Transverse colon (tissue), 4 donors: ENCODE measurements at regions not wholly inside any gene's neighbourhood (a gene's known extent, or its start where the extent isn't known, plus 50 kb on each side); places are given as distances from the start of the nearest gene placed in this dataset.

Experiments used
- DNase-seq: peaks from one replicate; pipeline ENCODE4 v3.0.0-alpha.2; 2019
- H3K27ac ChIP-seq, 4 donors: fragments of 200-600 bp; sonication (generic); 2 replicates each; pipeline ENCODE4 v1.5.1; 2016 to 2018; ENCODE audit warnings: inconsistent platforms in 4 of 4
- H3K27me3 ChIP-seq: fragments of 200-600 bp; sonication (generic); 2 replicates; pipeline ENCODE4 v1.5.1; 2017; ENCODE audit warnings: inconsistent platforms
- H3K36me3 ChIP-seq, 4 donors: fragments of 200-600 bp; sonication (generic); 2 replicates each; pipeline ENCODE4 v1.5.1; 2017 to 2019; ENCODE audit warnings: inconsistent platforms in 4 of 4
- H3K4me1 ChIP-seq, 4 donors: fragments of 200-600 bp; sonication (generic); 2 replicates each; pipeline ENCODE4 v1.5.1; 2017 to 2020; ENCODE audit warnings: inconsistent platforms in 4 of 4
- H3K4me3 ChIP-seq, 4 donors: fragments of 200-600 bp; sonication (generic); 1 replicate in 1 of 4; 2 replicates in 3 of 4; pipeline versions ENCODE4 v1.5.1 to v1.6.1; 2017 to 2019; ENCODE audit warnings: inconsistent platforms in 4 of 4
- H3K9me3 ChIP-seq, 2 donors: fragments of 200-600 bp; sonication (generic); 2 replicates each; pipeline ENCODE4 v1.5.1; 2017 to 2019; ENCODE audit warnings: inconsistent platforms in 2 of 2
- EP300 ChIP-seq: sonication (generic); formaldehyde crosslinking; IDR thresholded peaks from one replicate; pipeline ENCODE4 v1.6.1; 2017; ENCODE audit warnings: antibody characterized with exemption, low read depth
- POLR2A ChIP-seq: fragments of 450-650 bp; IDR thresholded peaks from one replicate; pipeline ENCODE4 v1.6.1; 2016; ENCODE audit warnings: antibody characterized with exemption, mild to moderate bottlenecking, moderate library complexity
- POLR2AphosphoS5 ChIP-seq, 3 donors: sonication (generic); formaldehyde crosslinking; IDR thresholded peaks; one replicate each; pipeline ENCODE4 v1.6.1; 2016; ENCODE audit warnings: antibody characterized with exemption in 3 of 3
- WGBS, 2 donors: methylation state at CpG; one replicate each; pipeline ENCODE4 v1.1.5; 2018; ENCODE audit warnings: low coverage in 1 of 2; 5-methylcytosine and 5-hydroxymethylcytosine counted together
- in situ Hi-C, 4 donors: fragments of 200-750 bp; cut with MboI; loops; one replicate each; pipeline versions ENCODE4 v1.15.0 to v1.15.1; 2017; ENCODE audit warnings: low sequenced_read_pairs in 3 of 4, low pct_ligation_motif_present in 1 of 4, low pct_unique_long_range_greater_than_20kb in 1 of 4
- intact Hi-C: fragments of 100-400 bp; cut with DNase I; formaldehyde crosslinking; loops from one replicate; pipeline ENCODE4 v1.15.1; 2023; ENCODE audit warnings: low total_unique reads
- TF ChIP-seq, protein P1 (sequence below), 5 experiments: fragments of 200-600 bp in 3 of 5; fragments of 450-650 bp in 2 of 5; sonication (generic) in 3 of 5; IDR thresholded peaks; 1 replicate in 2 of 5; 2 replicates in 3 of 5; pipeline ENCODE4 v1.5.1; 2016 to 2017; ENCODE audit warnings: antibody characterized with exemption in 5 of 5, inconsistent platforms in 3 of 5, mild to moderate bottlenecking in 2 of 5, moderate library complexity in 1 of 5

DNA sequence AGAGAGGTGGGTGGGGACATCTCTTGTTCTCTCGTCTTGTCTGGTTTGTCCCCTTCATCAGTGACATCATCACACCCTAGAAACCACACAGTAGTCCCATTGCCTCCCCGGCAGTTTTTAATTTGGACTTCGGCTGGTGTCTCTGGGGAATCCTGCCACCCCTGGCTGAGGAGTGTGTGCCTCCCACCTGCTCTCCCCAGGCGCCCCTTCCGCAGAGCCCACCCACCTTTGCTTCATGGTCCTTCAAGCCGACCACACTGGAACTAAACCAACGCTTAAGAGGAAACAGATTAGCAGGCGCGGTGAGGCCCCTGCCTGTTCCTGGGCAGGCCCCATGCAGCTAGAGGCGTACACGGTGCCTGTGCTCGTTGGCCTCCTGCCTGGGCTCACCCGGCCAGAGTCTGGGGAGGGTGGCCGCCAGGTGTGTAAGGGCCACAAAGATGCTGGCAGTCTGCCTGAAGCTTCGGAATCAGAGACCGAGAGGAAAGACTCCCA is 107.6 kb upstream of the SPRY4 start:
- Histone ChIP-seq H3K4me1 (peaks cover 0 to 27% (median 4%) of the 10 kb centered on the region in 4 donors), H3K27ac (peak overlapping the region; percentile 9 to 32 (median 25)), H3K27me3 (no peaks in the 10 kb centered on the region), H3K9me3 (no peaks in the 10 kb centered on the region), H3K36me3 (no peaks in the 10 kb centered on the region), H3K4me3 (no peak overlapping the region)
- in situ Hi-C loops: no loop called here
- TF ChIP-seq POLR2A (no peak), POLR2AphosphoS5 (IDR thresholded peaks at IDR 0.05) (no peak), EP300 (no peak)
- TF ChIP-seq, protein P1, sequence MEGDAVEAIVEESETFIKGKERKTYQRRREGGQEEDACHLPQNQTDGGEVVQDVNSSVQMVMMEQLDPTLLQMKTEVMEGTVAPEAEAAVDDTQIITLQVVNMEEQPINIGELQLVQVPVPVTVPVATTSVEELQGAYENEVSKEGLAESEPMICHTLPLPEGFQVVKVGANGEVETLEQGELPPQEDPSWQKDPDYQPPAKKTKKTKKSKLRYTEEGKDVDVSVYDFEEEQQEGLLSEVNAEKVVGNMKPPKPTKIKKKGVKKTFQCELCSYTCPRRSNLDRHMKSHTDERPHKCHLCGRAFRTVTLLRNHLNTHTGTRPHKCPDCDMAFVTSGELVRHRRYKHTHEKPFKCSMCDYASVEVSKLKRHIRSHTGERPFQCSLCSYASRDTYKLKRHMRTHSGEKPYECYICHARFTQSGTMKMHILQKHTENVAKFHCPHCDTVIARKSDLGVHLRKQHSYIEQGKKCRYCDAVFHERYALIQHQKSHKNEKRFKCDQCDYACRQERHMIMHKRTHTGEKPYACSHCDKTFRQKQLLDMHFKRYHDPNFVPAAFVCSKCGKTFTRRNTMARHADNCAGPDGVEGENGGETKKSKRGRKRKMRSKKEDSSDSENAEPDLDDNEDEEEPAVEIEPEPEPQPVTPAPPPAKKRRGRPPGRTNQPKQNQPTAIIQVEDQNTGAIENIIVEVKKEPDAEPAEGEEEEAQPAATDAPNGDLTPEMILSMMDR (IDR thresholded peaks at IDR 0.05): no peak
- 26 to 33% methylated on average over 1 to 12 of the region's 16 CpGs for WGBS, 2 donors
- DNase-seq: peak; percentile 72
- intact Hi-C loops: no loop called here

DNA sequence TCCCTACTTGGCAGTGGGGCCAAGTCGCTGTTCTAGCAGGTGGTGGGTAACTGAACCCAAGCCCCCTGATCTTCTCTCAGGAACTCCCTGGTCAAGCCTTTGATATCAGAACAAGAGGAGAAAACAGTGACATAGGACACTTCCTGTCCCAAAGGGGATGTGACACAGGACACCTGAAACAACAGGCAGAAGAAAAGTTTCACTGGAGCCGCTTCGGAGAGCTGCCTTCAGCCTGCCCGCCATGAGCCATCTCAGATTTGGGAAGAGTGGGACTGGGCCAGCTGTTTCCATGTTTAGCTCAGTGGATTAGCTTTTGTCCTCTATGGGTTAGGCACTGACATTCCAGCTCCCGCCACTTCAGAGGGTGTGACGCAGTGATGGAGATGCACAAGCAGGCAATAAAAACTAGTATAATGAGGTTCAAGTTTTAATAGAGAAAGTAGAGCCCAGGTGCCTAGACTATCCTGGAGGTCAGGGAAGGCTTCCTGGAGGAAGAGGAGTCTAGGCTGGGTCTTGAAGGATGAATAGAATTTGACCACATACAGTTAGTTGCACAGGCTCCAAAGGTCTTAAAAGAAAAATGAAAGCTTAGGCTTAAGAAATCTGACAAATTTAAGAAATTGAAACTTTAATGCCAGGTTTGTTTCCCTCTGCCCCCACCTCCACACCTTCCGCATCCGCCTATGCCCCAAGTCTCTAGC is 104.1 kb upstream of the SPRY4 start:
- no peaks in the 10 kb centered on the region for H3K9me3 ChIP-seq
- no peak overlapping the region for H3K27ac ChIP-seq
- no peaks in the 10 kb centered on the region for H3K27me3 ChIP-seq
- no peak overlapping the region for H3K4me3 ChIP-seq
- DNase-seq: no peak
- peaks cover 0 to 32% (median 4%) of the 10 kb centered on the region in 4 donors for H3K4me1 ChIP-seq
- no peak for TF ChIP-seq POLR2AphosphoS5 (IDR thresholded peaks at IDR 0.05)
- no peak for TF ChIP-seq POLR2A
- no peak for TF ChIP-seq EP300
- TF ChIP-seq, protein P1 (IDR thresholded peaks at IDR 0.05): no peak
- 84 to 89% methylated on average over 4 to 8 of the region's 8 CpGs for WGBS, 2 donors
- no peaks in the 10 kb centered on the region for H3K36me3 ChIP-seq
- in situ Hi-C loops (no loop called here), intact Hi-C loops (no loop called here)

DNA sequence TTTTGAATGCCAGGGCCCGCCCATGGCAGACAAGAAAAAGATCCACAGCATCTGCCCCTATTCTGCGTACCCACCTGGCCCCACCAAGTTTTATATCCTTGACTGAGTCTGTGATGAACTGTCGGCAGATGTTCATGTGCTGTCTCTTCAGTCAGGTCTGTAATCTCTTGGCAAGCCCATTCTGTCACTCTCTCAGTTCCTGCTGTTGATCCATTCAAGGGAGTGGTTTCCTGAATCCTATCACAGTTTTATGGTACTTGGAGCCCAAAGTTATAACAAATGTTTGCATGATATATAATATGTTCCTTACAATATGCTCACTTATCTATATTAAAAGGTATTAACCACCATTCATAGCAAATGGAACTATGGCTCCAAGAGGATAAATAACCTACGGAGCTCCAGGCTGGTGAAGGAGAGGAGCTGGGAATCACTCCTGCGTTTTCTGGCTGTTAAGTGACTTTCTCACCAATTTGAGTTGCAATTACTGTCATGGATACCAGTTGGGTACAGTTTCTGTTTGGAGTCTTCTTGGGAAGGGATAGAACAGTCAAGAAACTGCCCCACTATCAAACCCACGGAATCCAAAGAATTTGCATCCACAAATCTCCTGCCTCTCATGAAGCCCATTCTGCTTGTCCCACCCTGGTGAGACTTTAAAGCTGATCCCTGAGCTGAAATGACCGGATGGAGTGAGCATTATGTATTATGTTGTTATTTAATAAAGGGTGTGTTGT is 103.4 kb upstream of the SPRY4 start:
- DNase-seq: no peak
- peaks cover 0 to 27% (median 2%) of the 10 kb centered on the region in 4 donors for H3K4me1 ChIP-seq
- 66 to 67% methylated on average over 4 to 7 of the region's 7 CpGs for WGBS, 2 donors
- no peaks in the 10 kb centered on the region for H3K9me3 ChIP-seq
- TF ChIP-seq, protein P1 (IDR thresholded peaks at IDR 0.05): no peak
- no peak for TF ChIP-seq EP300
- TF ChIP-seq POLR2AphosphoS5 (IDR thresholded peaks at IDR 0.05): no peak
- no peak for TF ChIP-seq POLR2A
- H3K36me3 ChIP-seq: no peaks in the 10 kb centered on the region
- in situ Hi-C loops (no loop called here), intact Hi-C loops (no loop called here)
- no peak overlapping the region for H3K4me3 ChIP-seq
- no peak overlapping the region for H3K27ac ChIP-seq
- H3K27me3 ChIP-seq: no peaks in the 10 kb centered on the region

DNA sequence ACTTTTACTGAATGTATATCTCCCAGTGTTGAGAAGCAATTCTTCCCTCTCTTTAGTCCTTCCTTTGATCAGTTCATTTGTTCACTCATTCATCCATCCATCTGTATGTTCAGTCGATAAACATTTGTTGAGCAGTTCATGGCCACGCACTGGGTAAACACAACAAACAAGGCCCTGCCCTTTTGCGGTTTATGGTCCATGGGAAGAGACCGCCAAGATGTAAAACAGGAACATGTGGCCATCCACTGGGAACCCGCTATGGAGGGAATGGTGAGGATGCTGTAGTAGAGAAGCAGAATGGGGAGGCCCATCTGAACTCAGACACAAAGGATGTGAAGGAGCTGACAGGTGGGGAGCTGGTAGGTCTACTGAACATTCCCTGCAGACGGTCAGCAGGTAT is 102.7 kb upstream of the SPRY4 start:
- in situ Hi-C loops (no loop called here), intact Hi-C loops (no loop called here)
- H3K4me1 ChIP-seq: peaks cover 0 to 21% (median 0%) of the 10 kb centered on the region in 4 donors
- WGBS, 2 donors: 49 to 66% methylated on average over 6 of the region's 6 CpGs
- no peaks in the 10 kb centered on the region for H3K36me3 ChIP-seq
- no peak overlapping the region for H3K27ac ChIP-seq
- H3K27me3 ChIP-seq: no peaks in the 10 kb centered on the region
- no peaks in the 10 kb centered on the region for H3K9me3 ChIP-seq
- DNase-seq: no peak
- H3K4me3 ChIP-seq: no peak overlapping the region
- TF ChIP-seq POLR2A (no peak), EP300 (no peak), POLR2AphosphoS5 (IDR thresholded peaks at IDR 0.05) (no peak)
- TF ChIP-seq, protein P1 (IDR thresholded peaks at IDR 0.05): no peak
